Activated CD4-positive, alpha-beta T cell treated with anti-CD3 and anti-CD28 coated beads for 36 hours (primary cell): ENCODE measurements at regions not wholly inside any gene's neighbourhood (a gene's known extent, or its start where the extent isn't known, plus 50 kb on each side); places are given as distances from the start of the nearest gene placed in this dataset.

Source experiments
- ATAC-seq: fragments of 200-7000 bp; cut with Tn5 transposase; one replicate; pipeline ENCODE4 v1.10.0; 2021; ENCODE audit warnings: mild to moderate bottlenecking, moderate library complexity
- CTCF ChIA-PET: fragments of 350-600 bp; sonication (Branson Sonifier 250); formaldehyde crosslinking; loops from one replicate; lab custom pipeline; 2021; ENCODE audit warnings: antibody characterized with exemption; lab: Charles Lee
- POLR2A ChIA-PET: fragments of 350-600 bp; sonication (Branson Sonifier 250); formaldehyde crosslinking; loops from one replicate; lab custom pipeline; 2021; ENCODE audit warnings: antibody characterized with exemption, inconsistent platforms; lab: Charles Lee
- DNase-seq: peaks from one replicate; pipeline ENCODE4 v3.0.0-alpha.2; 2020
- H3K27ac Mint-ChIP-seq: one replicate; pipeline ENCODE4 v1.8.0; 2021; ENCODE audit warnings: mixed read lengths
- H3K27me3 Mint-ChIP-seq: one replicate; pipeline ENCODE4 v1.8.0; 2021; ENCODE audit warnings: mixed read lengths
- H3K36me3 Mint-ChIP-seq: one replicate; pipeline ENCODE4 v1.8.0; 2021; ENCODE audit warnings: low read depth, mixed read lengths
- H3K4me1 Mint-ChIP-seq: one replicate; pipeline ENCODE4 v1.8.0; 2021; ENCODE audit warnings: mixed read lengths
- H3K4me3 Mint-ChIP-seq: one replicate; pipeline ENCODE4 v1.8.0; 2021; ENCODE audit warnings: mild to moderate bottlenecking, moderate library complexity, mixed read lengths
- H3K9me3 Mint-ChIP-seq: one replicate; pipeline ENCODE4 v1.8.0; 2021; ENCODE audit warnings: low read depth, mixed read lengths
- intact Hi-C, 2 experiments: fragments of 100-400 bp; cut with DNase I in 1 of 2; cut with micrococcal nuclease in 1 of 2; formaldehyde crosslinking; loops; one replicate each; pipeline versions ENCODE4 v1.14.2 to v1.15.1; 2022 to 2024; cut with DNase I, micrococcal nuclease

- intact Hi-C loops, result no loop called here
These were observed 189.4 kb upstream of the STEAP4 start for GRCh38 chr7:88495881-88496725.

DNA sequence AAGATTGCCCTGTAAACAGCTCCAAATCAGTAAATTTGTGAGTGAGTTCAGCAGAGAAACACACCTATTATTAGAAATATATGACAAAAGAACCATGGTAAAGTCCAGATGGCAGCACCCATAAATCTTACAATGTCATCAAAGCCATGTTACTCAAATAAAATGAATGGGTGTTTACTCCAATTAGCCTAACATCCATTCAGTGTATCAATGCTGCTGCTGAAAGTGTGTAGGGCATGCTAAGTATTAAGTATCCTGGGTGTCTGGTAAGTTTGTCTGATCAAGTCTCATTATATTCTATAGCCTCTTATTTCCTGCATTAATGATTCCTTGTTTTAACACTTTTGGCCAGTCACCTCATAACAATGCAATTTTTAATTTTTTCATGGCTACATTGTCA, 185.5 kb upstream of the STEAP4 start:
- DNase-seq (no peak), ATAC-seq (no peak)
- H3K4me3 Mint-ChIP-seq, result no peak overlapping the region
- no peaks in the 10 kb centered on the region for H3K36me3 Mint-ChIP-seq
- CTCF ChIA-PET, result interaction anchor here (0.7 kb wide), 1 partner anchor 146 kb away, joined by 3 read pairs; no protein-coding TSS in a partner anchor
- POLR2A ChIA-PET, result no interaction called here
- no peaks in the 10 kb centered on the region for H3K4me1 Mint-ChIP-seq
- intact Hi-C loops, result no loop called here
- no peak overlapping the region for H3K27ac Mint-ChIP-seq
- H3K9me3 Mint-ChIP-seq, result no peaks in the 10 kb centered on the region
- H3K27me3 Mint-ChIP-seq, result peaks cover 3% of the 10 kb centered on the region

More at GRCh38 chr7:88495881-88496725, 189.4 kb upstream of the STEAP4 start:
- DNase-seq, result no peak
- no peaks in the 10 kb centered on the region for H3K36me3 Mint-ChIP-seq
- H3K27ac Mint-ChIP-seq, result no peak overlapping the region
- no peak overlapping the region for H3K4me3 Mint-ChIP-seq
- CTCF ChIA-PET, result no interaction called here
- no peak for ATAC-seq
- H3K4me1 Mint-ChIP-seq, result no peaks in the 10 kb centered on the region
- POLR2A ChIA-PET, result no interaction called here
- H3K27me3 Mint-ChIP-seq, result no peaks in the 10 kb centered on the region
- H3K9me3 Mint-ChIP-seq, result no peaks in the 10 kb centered on the region

GRCh38 chr7:88490874-88491273, 184.2 kb upstream of the STEAP4 start:
- no peak for ATAC-seq
- ChIA-PET CTCF (no interaction called here), POLR2A (no interaction called here)
- Mint-ChIP-seq H3K9me3 (no peaks in the 10 kb centered on the region), H3K4me3 (no peak overlapping the region), H3K4me1 (no peaks in the 10 kb centered on the region), H3K27ac (no peak overlapping the region), H3K36me3 (no peaks in the 10 kb centered on the region), H3K27me3 (peaks cover 3% of the 10 kb centered on the region)
- DNase-seq, result no peak
- intact Hi-C loops, result no loop called here

DNA sequence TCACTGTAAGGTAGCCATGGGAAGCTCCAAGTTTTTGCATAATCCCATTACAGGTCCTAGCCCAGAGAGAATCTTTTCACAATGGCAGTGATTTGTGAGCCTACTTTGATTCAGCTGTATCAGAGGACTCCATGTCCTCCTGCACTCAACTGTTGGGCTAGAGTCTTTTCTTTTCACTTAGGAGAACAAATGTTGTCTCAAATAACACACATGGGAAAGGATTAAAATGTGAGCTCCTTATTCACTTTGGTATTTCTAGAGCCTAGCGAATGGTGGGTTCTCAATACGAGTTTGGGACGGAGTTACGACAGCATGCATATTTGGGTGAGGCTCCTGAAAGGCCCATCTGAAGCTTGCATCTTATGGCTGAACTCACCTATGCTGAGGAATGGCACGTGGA, 183.5 kb upstream of the STEAP4 start:
- POLR2A ChIA-PET, result no interaction called here
- ATAC-seq (no peak), DNase-seq (no peak)
- intact Hi-C loops, result no loop called here
- no peak overlapping the region for H3K4me3 Mint-ChIP-seq
- no peak overlapping the region for H3K27ac Mint-ChIP-seq
- no peaks in the 10 kb centered on the region for H3K36me3 Mint-ChIP-seq
- H3K27me3 Mint-ChIP-seq, result peaks cover 3% of the 10 kb centered on the region
- H3K9me3 Mint-ChIP-seq, result no peaks in the 10 kb centered on the region
- no peaks in the 10 kb centered on the region for H3K4me1 Mint-ChIP-seq
- CTCF ChIA-PET, result no interaction called here

DNA sequence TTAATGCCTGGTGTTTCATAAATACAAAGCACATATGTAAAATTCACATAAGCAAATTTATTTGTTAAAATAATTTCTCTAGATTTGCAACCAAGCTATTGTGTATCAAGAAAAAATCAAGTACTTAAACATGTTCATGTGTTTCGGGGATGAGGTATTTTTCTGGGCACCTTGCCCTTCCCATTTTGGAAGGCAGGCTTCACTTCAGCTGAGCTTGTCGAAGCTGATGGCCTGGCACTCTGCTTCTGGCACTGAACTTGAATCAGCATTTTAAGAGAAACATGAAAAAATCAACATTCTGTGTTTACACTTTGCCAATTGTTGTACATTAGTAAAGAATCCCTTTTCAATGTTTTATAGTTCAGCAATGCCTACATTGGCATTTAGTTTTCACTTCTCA, 179.1 kb upstream of the STEAP4 start:
- DNase-seq (no peak), ATAC-seq (no peak)
- CTCF ChIA-PET, result no interaction called here
- Mint-ChIP-seq H3K27me3 (peaks cover 3% of the 10 kb centered on the region), H3K36me3 (no peaks in the 10 kb centered on the region), H3K4me1 (no peaks in the 10 kb centered on the region), H3K27ac (no peak overlapping the region), H3K9me3 (no peaks in the 10 kb centered on the region), H3K4me3 (no peak overlapping the region)
- intact Hi-C loops, result no loop called here
- POLR2A ChIA-PET, result no interaction called here

DNA sequence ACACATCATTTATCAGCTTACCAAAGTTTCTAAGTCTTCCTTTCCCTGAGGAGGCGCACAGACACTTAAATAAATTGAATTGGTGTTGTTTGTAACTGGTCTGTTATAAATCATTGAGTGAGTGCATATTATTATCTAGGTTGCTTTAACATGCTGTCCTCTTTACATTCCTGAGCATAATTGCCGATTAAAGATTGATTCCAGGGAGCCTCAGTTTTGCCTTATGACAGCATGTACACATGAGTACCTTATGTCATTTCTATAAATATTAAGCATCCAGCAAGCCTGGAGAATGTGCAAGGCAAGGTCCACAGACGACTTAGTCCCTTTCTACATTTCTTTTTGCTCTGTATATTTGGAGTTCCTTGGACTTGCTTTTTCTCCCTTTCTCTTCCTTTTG, 177.9 kb upstream of the STEAP4 start:
- ATAC-seq (no peak), DNase-seq (no peak)
- Mint-ChIP-seq H3K4me1 (no peaks in the 10 kb centered on the region), H3K27me3 (no peaks in the 10 kb centered on the region), H3K4me3 (no peak overlapping the region), H3K36me3 (no peaks in the 10 kb centered on the region), H3K27ac (no peak overlapping the region), H3K9me3 (no peaks in the 10 kb centered on the region)
- ChIA-PET CTCF (no interaction called here), POLR2A (no interaction called here)
- intact Hi-C loops, result no loop called here

GRCh38 chr7:88480896-88481295, 174.2 kb upstream of the STEAP4 start:
- ChIA-PET CTCF (no interaction called here), POLR2A (no interaction called here)
- DNase-seq (no peak), ATAC-seq (no peak)
- Mint-ChIP-seq H3K36me3 (no peaks in the 10 kb centered on the region), H3K4me3 (no peak overlapping the region), H3K27me3 (no peaks in the 10 kb centered on the region), H3K4me1 (no peaks in the 10 kb centered on the region), H3K27ac (no peak overlapping the region), H3K9me3 (no peaks in the 10 kb centered on the region)
- intact Hi-C loops, result no loop called here

GRCh38 chr7:88480271-88480670, 173.6 kb upstream of the STEAP4 start:
- ATAC-seq, result no peak
- no peak for DNase-seq
- ChIA-PET POLR2A (no interaction called here), CTCF (no interaction called here)
- H3K27me3 Mint-ChIP-seq, result no peaks in the 10 kb centered on the region
- no peaks in the 10 kb centered on the region for H3K4me1 Mint-ChIP-seq
- intact Hi-C loops, result no loop called here
- no peaks in the 10 kb centered on the region for H3K9me3 Mint-ChIP-seq
- no peaks in the 10 kb centered on the region for H3K36me3 Mint-ChIP-seq
- no peak overlapping the region for H3K4me3 Mint-ChIP-seq
- H3K27ac Mint-ChIP-seq, result no peak overlapping the region

GRCh38 chr7:88477976-88478375, 171.3 kb upstream of the STEAP4 start:
- DNase-seq (no peak), ATAC-seq (no peak)
- Mint-ChIP-seq H3K36me3 (no peaks in the 10 kb centered on the region), H3K27ac (no peak overlapping the region), H3K4me3 (no peak overlapping the region), H3K4me1 (no peaks in the 10 kb centered on the region), H3K9me3 (no peaks in the 10 kb centered on the region), H3K27me3 (no peaks in the 10 kb centered on the region)
- intact Hi-C loops, result no loop called here
- ChIA-PET POLR2A (no interaction called here), CTCF (no interaction called here)

DNA sequence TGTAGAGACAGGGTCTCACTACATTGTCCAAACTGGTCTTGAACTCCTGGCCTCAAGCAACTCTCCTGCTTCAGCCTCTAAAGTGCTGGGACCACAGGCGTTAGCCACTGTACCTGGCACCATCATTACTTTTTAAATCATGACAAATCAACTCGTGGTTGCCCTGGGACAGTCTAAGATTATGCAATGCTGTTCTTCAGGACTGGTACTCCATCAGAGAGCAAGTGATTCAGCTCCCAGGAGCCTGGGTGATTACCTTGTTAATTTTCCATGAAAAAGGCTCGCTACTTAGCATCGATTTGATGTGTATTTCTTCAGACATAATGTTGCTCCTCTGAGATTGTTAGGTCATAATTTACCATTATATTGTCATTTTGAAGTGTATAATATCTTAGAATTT, 158.9 kb upstream of the STEAP4 start:
- Mint-ChIP-seq H3K9me3 (no peaks in the 10 kb centered on the region), H3K4me3 (no peak overlapping the region), H3K4me1 (no peaks in the 10 kb centered on the region), H3K36me3 (no peaks in the 10 kb centered on the region), H3K27me3 (peaks cover 2% of the 10 kb centered on the region), H3K27ac (no peak overlapping the region)
- intact Hi-C loops, result no loop called here
- DNase-seq, result no peak
- ChIA-PET CTCF (no interaction called here), POLR2A (no interaction called here)
- no peak for ATAC-seq

DNA sequence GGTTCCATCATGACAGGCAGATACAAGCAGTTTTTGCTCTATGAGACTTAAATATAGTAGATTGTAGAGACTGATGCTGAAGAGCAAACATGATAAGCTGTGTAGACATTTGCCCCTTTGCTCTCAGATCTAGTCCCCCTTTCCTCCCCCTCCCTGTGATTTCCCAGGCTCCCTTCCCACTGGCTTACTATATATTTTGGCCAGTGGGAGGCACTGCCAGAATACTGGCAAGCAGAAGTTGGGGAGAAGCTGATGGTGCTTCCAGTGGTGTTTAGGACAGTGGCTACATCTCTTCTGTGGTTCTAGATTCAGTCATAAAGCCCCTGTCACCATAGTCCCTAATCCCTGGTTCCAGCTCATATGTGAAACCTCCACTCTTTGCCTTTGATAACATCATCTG, 156.1 kb upstream of the STEAP4 start:
- Mint-ChIP-seq H3K27me3 (peaks cover 2% of the 10 kb centered on the region), H3K27ac (no peak overlapping the region), H3K4me3 (no peak overlapping the region), H3K4me1 (no peaks in the 10 kb centered on the region), H3K36me3 (no peaks in the 10 kb centered on the region), H3K9me3 (no peaks in the 10 kb centered on the region)
- ChIA-PET POLR2A (no interaction called here), CTCF (no interaction called here)
- DNase-seq, result no peak
- ATAC-seq, result no peak
- intact Hi-C loops, result no loop called here

DNA sequence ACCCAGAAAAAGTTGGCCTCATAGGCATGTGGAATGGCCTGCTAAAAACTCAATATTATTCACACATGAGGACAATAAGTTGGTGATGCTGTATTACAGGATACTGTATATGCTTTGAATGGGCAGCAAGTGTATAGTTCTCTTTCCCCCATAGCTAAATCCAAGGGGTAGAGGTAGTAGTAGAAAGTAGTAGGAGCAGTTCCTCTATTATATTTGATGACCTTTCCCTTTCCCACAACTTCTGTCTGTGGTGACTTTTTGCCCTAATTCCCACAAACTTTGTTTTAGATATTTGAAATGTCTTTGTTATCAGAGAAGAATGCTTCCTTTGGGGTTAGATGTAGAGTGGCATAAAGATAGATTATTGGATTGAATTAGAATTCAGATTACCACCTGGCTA, 154.0 kb upstream of the STEAP4 start:
- ChIA-PET POLR2A (no interaction called here), CTCF (no interaction called here)
- ATAC-seq (no peak), DNase-seq (no peak)
- H3K27ac Mint-ChIP-seq, result no peak overlapping the region
- no peaks in the 10 kb centered on the region for H3K36me3 Mint-ChIP-seq
- no peak overlapping the region for H3K4me3 Mint-ChIP-seq
- intact Hi-C loops, result no loop called here
- H3K9me3 Mint-ChIP-seq, result no peaks in the 10 kb centered on the region
- H3K4me1 Mint-ChIP-seq, result no peaks in the 10 kb centered on the region
- H3K27me3 Mint-ChIP-seq, result peaks cover 2% of the 10 kb centered on the region
